Thoracic aorta (tissue), 2 donors: ENCODE measurements at regions not wholly inside any gene's neighbourhood (a gene's known extent, or its start where the extent isn't known, plus 50 kb on each side); places are given as distances from the start of the nearest gene placed in this dataset.

Experiments
- ATAC-seq: fragments of 150-250 bp; one replicate; pipeline ENCODE4 v1.8.0; 2017; ENCODE audit warnings: low read depth; ENCODE audit not compliant: insufficient number of reproducible peaks, low FRiP score
- DNase-seq: peaks from one replicate; pipeline ENCODE4 v3.0.0-alpha.2; 2020; ENCODE audit warnings: low spot score
- H3K27ac ChIP-seq, 2 donors: fragments of 200-600 bp; sonication (generic); 1 replicate in 1 of 2; 2 replicates in 1 of 2; pipeline ENCODE4 v1.5.1; 2016; ENCODE audit warnings: mild to moderate bottlenecking in 2 of 2, moderate library complexity in 2 of 2
- H3K27me3 ChIP-seq: fragments of 200-600 bp; sonication (generic); replicated peaks from 2 replicates; pipeline ENCODE4 v1.6.0; 2016; ENCODE audit warnings: mild to moderate bottlenecking; ENCODE audit not compliant: insufficient read depth
- H3K36me3 ChIP-seq: fragments of 200-600 bp; sonication (generic); one replicate; pipeline ENCODE4 v1.5.1; 2016
- H3K4me1 ChIP-seq, 2 donors: fragments of 200-600 bp; sonication (generic); 1 replicate in 1 of 2; 2 replicates in 1 of 2; pipeline versions ENCODE4 v1.5.1 to v1.6.0; 2016; ENCODE audit warnings: low read depth in 2 of 2, mild to moderate bottlenecking in 1 of 2; ENCODE audit not compliant: control insufficient read depth in 1 of 2
- H3K4me3 ChIP-seq: fragments of 200-600 bp; sonication (generic); 2 replicates; pipeline ENCODE4 v1.5.1; 2016; ENCODE audit warnings: mild to moderate bottlenecking
- H3K9me3 ChIP-seq: fragments of 200-600 bp; sonication (generic); 2 replicates; pipeline ENCODE4 v1.5.1; 2016
- CTCF ChIP-seq: fragments of 200-600 bp; sonication (generic); IDR thresholded peaks from one replicate; pipeline ENCODE4 v1.5.1; 2019; ENCODE audit warnings: antibody characterized with exemption

GRCh38 chr13:111906306-111906705, 160.6 kb upstream of the SOX1 start:
- no peak overlapping the region for H3K27ac ChIP-seq
- H3K36me3 ChIP-seq: no peaks in the 10 kb centered on the region
- no peak for DNase-seq
- ATAC-seq: no peak
- H3K4me3 ChIP-seq: no peak overlapping the region
- no peaks in the 10 kb centered on the region for H3K9me3 ChIP-seq
- H3K27me3 ChIP-seq: no peaks in the 10 kb centered on the region
- no peaks in the 10 kb centered on the region for H3K4me1 ChIP-seq
- TF ChIP-seq CTCF: no peak

- Histone ChIP-seq H3K27me3 (no peaks in the 10 kb centered on the region), H3K9me3 (no peaks in the 10 kb centered on the region), H3K36me3 (no peaks in the 10 kb centered on the region), H3K27ac (no peak overlapping the region), H3K4me1 (no peaks in the 10 kb centered on the region), H3K4me3 (no peak overlapping the region)
- DNase-seq (no peak), ATAC-seq (no peak)
- no peak for TF ChIP-seq CTCF
These were observed 160.1 kb upstream of the SOX1 start for GRCh38 chr13:111906816-111907215.

GRCh38 chr13:111907341-111907880, 159.5 kb upstream of the SOX1 start:
- Histone ChIP-seq H3K9me3 (no peaks in the 10 kb centered on the region), H3K4me1 (no peaks in the 10 kb centered on the region), H3K36me3 (no peaks in the 10 kb centered on the region), H3K27me3 (no peaks in the 10 kb centered on the region), H3K4me3 (no peak overlapping the region), H3K27ac (no peak overlapping the region)
- no peak for TF ChIP-seq CTCF
- no peak for DNase-seq
- ATAC-seq: no peak

GRCh38 chr13:111908361-111908760, 158.6 kb upstream of the SOX1 start:
- ATAC-seq (no peak), DNase-seq (no peak)
- Histone ChIP-seq H3K9me3 (no peaks in the 10 kb centered on the region), H3K4me3 (no peak overlapping the region), H3K36me3 (no peaks in the 10 kb centered on the region), H3K27ac (no peak overlapping the region), H3K4me1 (no peaks in the 10 kb centered on the region), H3K27me3 (no peaks in the 10 kb centered on the region)
- no peak for TF ChIP-seq CTCF

DNA sequence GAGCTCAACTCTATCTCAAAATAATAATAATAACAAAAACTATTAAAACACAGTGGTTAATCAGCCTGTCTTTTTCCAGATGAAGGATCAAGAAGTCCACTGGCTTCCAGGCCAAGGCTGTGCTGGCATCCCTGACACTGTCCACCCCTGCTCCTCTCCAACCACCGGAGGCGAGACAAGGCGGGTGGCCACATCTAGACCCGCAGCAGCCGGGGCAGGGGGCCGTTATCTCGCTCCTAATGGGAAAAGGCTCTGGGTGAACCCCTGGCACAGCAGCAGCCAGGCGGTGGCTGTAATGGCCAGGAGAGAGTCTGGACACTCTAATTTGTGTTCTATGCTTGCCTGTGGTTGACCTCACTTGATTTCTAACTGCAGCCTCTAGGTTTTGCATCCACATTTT, 158.0 kb upstream of the SOX1 start:
- ATAC-seq: no peak
- no peak for TF ChIP-seq CTCF

More for the DNA sequence above, 158.0 kb upstream of the SOX1 start:
- Histone ChIP-seq H3K9me3 (no peaks in the 10 kb centered on the region), H3K4me3 (no peak overlapping the region), H3K27me3 (no peaks in the 10 kb centered on the region), H3K4me1 (no peaks in the 10 kb centered on the region), H3K27ac (no peak overlapping the region), H3K36me3 (no peaks in the 10 kb centered on the region)
- no peak for DNase-seq
